ENCODE measurements at regions not wholly inside any gene's neighbourhood (a gene's known extent, or its start where the extent isn't known, plus 50 kb on each side); places are given as distances from the start of the nearest gene placed in this dataset.

DNA sequence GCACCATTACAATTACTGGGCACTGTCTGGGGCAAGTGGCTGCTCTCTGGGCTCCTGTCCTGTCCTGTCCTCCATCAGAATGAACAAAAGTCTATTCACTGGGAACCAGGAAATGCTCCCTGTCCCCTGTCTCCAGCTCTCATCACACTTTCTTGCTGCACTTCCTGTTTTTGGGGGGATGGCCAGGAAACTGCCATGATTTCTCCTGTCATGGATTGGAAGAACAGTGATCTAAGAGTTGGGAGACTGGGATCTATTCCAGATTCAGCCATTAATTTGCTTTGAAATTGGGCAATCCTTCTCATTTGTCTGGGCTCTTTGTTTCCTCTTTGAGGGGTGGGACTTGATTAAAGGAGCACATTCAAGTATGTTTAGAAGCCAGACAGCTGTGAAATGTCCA, 61.4 kb upstream of the KIRREL3 start:
- DNase-seq (no peak), ATAC-seq (no peak)
- intact Hi-C loops (cut with micrococcal nuclease), result no loop called here
- POLR2A ChIA-PET, result interaction anchor here (0.6 kb wide), 1 partner anchor 744 kb away, joined by 4 read pairs; no protein-coding TSS in a partner anchor
- no peaks in the 10 kb centered on the region for H3K4me1 Mint-ChIP-seq (ENCODE audit: low read depth)
- H3K27ac Mint-ChIP-seq, result no peak overlapping the region
- H3K9me3 Mint-ChIP-seq, result no peaks in the 10 kb centered on the region
- no peaks in the 10 kb centered on the region for H3K36me3 Mint-ChIP-seq (ENCODE audit: low read depth)
- CTCF ChIA-PET, result no interaction called here
- peaks cover 1% of the 10 kb centered on the region for H3K27me3 Mint-ChIP-seq
- TF ChIP-seq, protein P1, sequence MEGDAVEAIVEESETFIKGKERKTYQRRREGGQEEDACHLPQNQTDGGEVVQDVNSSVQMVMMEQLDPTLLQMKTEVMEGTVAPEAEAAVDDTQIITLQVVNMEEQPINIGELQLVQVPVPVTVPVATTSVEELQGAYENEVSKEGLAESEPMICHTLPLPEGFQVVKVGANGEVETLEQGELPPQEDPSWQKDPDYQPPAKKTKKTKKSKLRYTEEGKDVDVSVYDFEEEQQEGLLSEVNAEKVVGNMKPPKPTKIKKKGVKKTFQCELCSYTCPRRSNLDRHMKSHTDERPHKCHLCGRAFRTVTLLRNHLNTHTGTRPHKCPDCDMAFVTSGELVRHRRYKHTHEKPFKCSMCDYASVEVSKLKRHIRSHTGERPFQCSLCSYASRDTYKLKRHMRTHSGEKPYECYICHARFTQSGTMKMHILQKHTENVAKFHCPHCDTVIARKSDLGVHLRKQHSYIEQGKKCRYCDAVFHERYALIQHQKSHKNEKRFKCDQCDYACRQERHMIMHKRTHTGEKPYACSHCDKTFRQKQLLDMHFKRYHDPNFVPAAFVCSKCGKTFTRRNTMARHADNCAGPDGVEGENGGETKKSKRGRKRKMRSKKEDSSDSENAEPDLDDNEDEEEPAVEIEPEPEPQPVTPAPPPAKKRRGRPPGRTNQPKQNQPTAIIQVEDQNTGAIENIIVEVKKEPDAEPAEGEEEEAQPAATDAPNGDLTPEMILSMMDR (IDR thresholded peaks at IDR 0.05), result no peak
- no peak overlapping the region for H3K4me3 Mint-ChIP-seq

DNA sequence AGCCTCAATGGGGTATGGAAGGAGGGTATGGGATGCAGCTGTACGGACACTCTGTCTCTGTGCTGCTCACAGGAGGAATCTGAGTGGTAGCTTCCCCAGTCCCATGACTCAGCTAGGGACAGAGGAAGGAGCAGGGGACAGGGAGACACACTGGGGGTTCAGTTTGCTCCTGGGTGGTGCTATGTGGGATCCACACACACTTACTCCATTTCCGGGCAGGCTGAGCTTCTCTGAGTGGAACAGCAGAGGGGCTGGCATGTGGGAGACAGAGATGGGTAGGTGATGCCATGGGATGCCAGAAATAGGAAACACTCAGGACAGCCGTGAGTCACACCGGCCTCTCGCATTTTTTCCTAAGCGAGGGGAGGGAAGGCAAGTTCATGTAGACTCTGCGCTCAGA, 59.2 kb upstream of the KIRREL3 start:
- ChIA-PET CTCF (no interaction called here), POLR2A (no interaction called here)
- Mint-ChIP-seq H3K9me3 (no peaks in the 10 kb centered on the region), H3K36me3 (ENCODE audit: low read depth) (no peaks in the 10 kb centered on the region), H3K4me1 (ENCODE audit: low read depth) (no peaks in the 10 kb centered on the region), H3K27ac (no peak overlapping the region), H3K27me3 (peaks cover 1% of the 10 kb centered on the region), H3K4me3 (no peak overlapping the region)
- DNase-seq (no peak), ATAC-seq (no peak)
- TF ChIP-seq, protein P1 (IDR thresholded peaks at IDR 0.05), result no peak
- intact Hi-C loops (cut with micrococcal nuclease), result no loop called here

DNA sequence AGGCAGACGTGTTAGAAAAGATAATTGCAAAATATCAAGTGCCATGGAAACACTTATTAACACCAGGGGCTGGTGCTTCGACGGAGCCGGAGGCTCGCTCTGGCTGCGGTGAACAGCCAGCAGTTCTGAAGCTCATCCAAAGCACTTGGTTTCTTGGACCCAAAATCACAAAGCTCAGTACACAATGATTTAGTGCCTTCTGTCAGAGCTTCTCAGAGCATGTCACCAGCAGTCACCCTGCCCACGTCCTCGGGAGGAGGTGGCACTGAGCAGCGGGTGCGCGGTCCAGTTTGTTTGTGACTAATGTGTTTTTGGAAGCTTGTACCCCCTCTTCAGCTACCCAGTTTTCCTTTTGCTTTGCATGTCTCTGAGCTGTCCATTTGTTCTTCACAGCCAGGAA, 58.7 kb upstream of the KIRREL3 start:
- intact Hi-C loops (cut with micrococcal nuclease), result no loop called here
- H3K9me3 Mint-ChIP-seq, result no peaks in the 10 kb centered on the region
- TF ChIP-seq, protein P1 (IDR thresholded peaks at IDR 0.05), result no peak
- no peak overlapping the region for H3K4me3 Mint-ChIP-seq
- H3K27ac Mint-ChIP-seq, result no peak overlapping the region
- ATAC-seq (no peak), DNase-seq (no peak)
- ChIA-PET POLR2A (no interaction called here), CTCF (no interaction called here)
- no peaks in the 10 kb centered on the region for H3K36me3 Mint-ChIP-seq (ENCODE audit: low read depth)
- H3K4me1 Mint-ChIP-seq (ENCODE audit: low read depth), result no peaks in the 10 kb centered on the region
- H3K27me3 Mint-ChIP-seq, result peaks cover 1% of the 10 kb centered on the region

DNA sequence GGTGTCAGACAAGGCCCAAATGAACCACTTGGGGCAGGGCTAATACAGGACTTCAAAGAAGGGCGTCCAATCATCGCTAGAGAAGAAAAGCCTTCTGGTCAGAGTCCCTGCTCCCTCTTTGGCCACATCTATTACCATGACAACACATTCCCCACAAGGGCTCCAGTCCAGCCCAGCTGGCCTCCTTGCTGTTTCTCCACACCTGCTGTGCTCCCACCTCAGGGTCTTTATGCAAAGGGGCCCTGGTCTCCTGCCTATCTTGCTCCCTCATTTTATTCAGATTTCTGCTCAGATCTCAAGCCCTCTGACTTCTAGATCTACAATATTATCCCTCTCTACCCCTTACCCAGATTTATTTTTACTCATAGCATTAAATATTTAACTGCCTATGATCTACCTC, 58.0 kb upstream of the KIRREL3 start:
- peaks cover 1% of the 10 kb centered on the region for H3K27me3 Mint-ChIP-seq
- POLR2A ChIA-PET, result no interaction called here
- no peaks in the 10 kb centered on the region for H3K4me1 Mint-ChIP-seq (ENCODE audit: low read depth)
- DNase-seq, result no peak
- H3K9me3 Mint-ChIP-seq, result no peaks in the 10 kb centered on the region
- no peak for ATAC-seq
- no peaks in the 10 kb centered on the region for H3K36me3 Mint-ChIP-seq (ENCODE audit: low read depth)
- no peak overlapping the region for H3K27ac Mint-ChIP-seq
- CTCF ChIA-PET, result no interaction called here
- TF ChIP-seq, protein P1 (IDR thresholded peaks at IDR 0.05), result no peak
- H3K4me3 Mint-ChIP-seq, result no peak overlapping the region
- intact Hi-C loops (cut with micrococcal nuclease), result no loop called here

DNA sequence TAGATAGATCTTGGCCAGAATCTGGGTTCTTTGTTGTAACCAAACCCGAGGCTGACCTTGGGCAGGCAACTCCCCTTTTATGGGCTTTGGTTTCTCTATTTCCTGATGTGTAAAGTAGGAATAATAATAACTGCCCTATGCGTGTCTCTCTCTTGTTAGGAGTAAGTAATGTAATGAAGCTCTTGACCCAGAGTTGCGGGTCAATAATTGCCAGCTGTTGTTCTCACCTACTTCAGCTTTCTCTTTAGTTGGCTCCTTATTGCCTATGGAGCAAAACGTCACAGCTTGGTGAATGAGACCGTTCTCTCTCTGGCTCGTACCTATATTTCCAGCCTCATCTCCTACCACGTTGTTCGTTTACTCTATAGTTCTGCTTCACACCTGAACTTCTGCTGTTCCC, 56.6 kb upstream of the KIRREL3 start:
- DNase-seq (no peak), ATAC-seq (no peak)
- Mint-ChIP-seq H3K27me3 (peaks cover 1% of the 10 kb centered on the region), H3K27ac (no peak overlapping the region), H3K9me3 (no peaks in the 10 kb centered on the region), H3K36me3 (ENCODE audit: low read depth) (no peaks in the 10 kb centered on the region), H3K4me1 (ENCODE audit: low read depth) (no peaks in the 10 kb centered on the region), H3K4me3 (no peak overlapping the region)
- ChIA-PET POLR2A (no interaction called here), CTCF (no interaction called here)
- TF ChIP-seq, protein P1 (IDR thresholded peaks at IDR 0.05), result no peak
- intact Hi-C loops (cut with micrococcal nuclease), result no loop called here
